ENCODE measurements at regions not wholly inside any gene's neighbourhood (a gene's known extent, or its start where the extent isn't known, plus 50 kb on each side); places are given as distances from the start of the nearest gene placed in this dataset.

- H3K9ac ChIP-seq (ENCODE audit: low read length): peak overlapping the region; percentile 69
- H3K36me3 ChIP-seq (ENCODE audit: control insufficient read depth in 1 of 2, insufficient read depth in 2 of 2, low read length in 2 of 2): no peaks in the 10 kb centered on the region
- RAD21 ChIA-PET (ENCODE audit: low non-redundant PET in 1 of 2, low total read pairs in 2 of 2, uncharacterized antibody in 2 of 2, unreplicated experiment in 2 of 2): no interaction called here
- intact Hi-C loops (cut with micrococcal nuclease): loop anchor here (5.0 kb wide), 1 partner anchor 98 kb away; no protein-coding TSS in a partner anchor
- H3K27ac ChIP-seq (ENCODE audit: low read depth, low read length): peak overlapping the region; percentile 100
- H3K9me2 ChIP-seq (ENCODE audit: insufficient read depth): no peaks in the 10 kb centered on the region
- peak overlapping the region; percentile 60; the same call in 1 of the 2 replicates for H3K4me2 ChIP-seq (ENCODE audit: low read length)
- no peak overlapping the region for H2AFZ ChIP-seq (ENCODE audit: low read depth, low read length, poor library complexity, severe bottlenecking)
- no peaks in the 10 kb centered on the region for H3K27me3 ChIP-seq (ENCODE audit: insufficient read depth, low read length)
- BruUV-seq (replicated peaks): no TSS peak
- POLR2A ChIA-PET: no interaction called here
- no peak overlapping the region for H3K4me3 ChIP-seq (replicated peaks in 1 of 2; ENCODE audit: low read depth in 1 of 2, low read length in 2 of 2)
- CTCF ChIA-PET: interaction anchor here (1.0 to 2.0 kb wide), 3 partner anchors 8 to 103 kb away, joined by 4 to 8 read pairs (median 6); no protein-coding TSS in a partner anchor
- no peak for ATAC-seq
- TF ChIP-seq ZFX (IDR thresholded peaks at IDR 0.05) (no peak; the same call in 1 of the 2 replicates), SIN3A (IDR thresholded peaks at IDR 0.05; ENCODE audit: low read depth) (no peak), TCF7L2 (IDR thresholded peaks at IDR 0.05; ENCODE audit: borderline replicate concordance, extremely low read depth, insufficient read depth, insufficient read length) (no peak), MAX (IDR thresholded peaks at IDR 0.05) (no peak), EZH2phosphoT487 (IDR thresholded peaks at IDR 0.05; ENCODE audit: borderline replicate concordance) (no peak), ATF3 (IDR thresholded peaks at IDR 0.05) (no peak), POLR2A (IDR thresholded peaks at IDR 0.05; ENCODE audit: borderline replicate concordance, extremely low read depth, insufficient read depth, insufficient read length) (no peak), EZH2 (IDR thresholded peaks at IDR 0.05) (no peak), ZBTB33 (IDR thresholded peaks at IDR 0.05; ENCODE audit: extremely low read depth, insufficient replicate concordance, low read length) (no peak), ELF1 (IDR thresholded peaks at IDR 0.05; ENCODE audit: borderline replicate concordance, low read depth) (no peak), REST (IDR thresholded peaks at IDR 0.05; ENCODE audit: low read depth) (no peak), SRF (IDR thresholded peaks at IDR 0.05; ENCODE audit: low read depth) (no peak), EGR1 (IDR thresholded peaks at IDR 0.05; ENCODE audit: low read depth) (no peak), CBX3 (IDR thresholded peaks at IDR 0.05; ENCODE audit: low read depth) (no peak), SP1 (IDR thresholded peaks at IDR 0.05; ENCODE audit: low read depth) (no peak), POLR2AphosphoS5 (IDR thresholded peaks at IDR 0.05; ENCODE audit: low read depth, low read length) (no peak), CEBPB (IDR thresholded peaks at IDR 0.05; ENCODE audit: low read depth) (no peak), JUND (IDR thresholded peaks at IDR 0.05) (no peak), ZNF274 (IDR thresholded peaks at IDR 0.05; ENCODE audit: low read depth, low read length) (no peak)
- H4K20me1 ChIP-seq (ENCODE audit: insufficient read depth): no peaks in the 10 kb centered on the region
- H3K9me3 ChIP-seq (ENCODE audit: control insufficient read depth in 1 of 2, insufficient read depth in 1 of 2, low read depth in 1 of 2, low read length in 2 of 2): no peaks in the 10 kb centered on the region
- H3K79me2 ChIP-seq (ENCODE audit: insufficient read depth, low read length): peaks cover 71% of the 10 kb centered on the region
- peaks cover 86 to 99% of the 10 kb centered on the region in 2 experiments for H3K4me1 ChIP-seq (ENCODE audit: control insufficient read depth in 1 of 2, insufficient read depth in 2 of 2, low read length in 2 of 2)
- DNase-seq (ENCODE audit: low read depth, low spot score): no peak
Observed at GRCh38 chr7:130999926-131000325, 265.9 kb upstream of the KLF14 start.
